Jurkat, Clone E6-1 (cell line): ENCODE measurements at regions not wholly inside any gene's neighbourhood (a gene's known extent, or its start where the extent isn't known, plus 50 kb on each side); places are given as distances from the start of the nearest gene placed in this dataset.

Source experiments
- DNase-seq: peaks from one replicate; pipeline ENCODE4 v3.0.0-alpha.2; 2011; ENCODE audit warnings: low read depth, low spot score
- H3K4me3 ChIP-seq: 2 replicates; pipeline ENCODE4 v1.5.1; 2011; ENCODE audit warnings: mild to moderate bottlenecking, low read length, control low read depth, moderate library complexity

DNA sequence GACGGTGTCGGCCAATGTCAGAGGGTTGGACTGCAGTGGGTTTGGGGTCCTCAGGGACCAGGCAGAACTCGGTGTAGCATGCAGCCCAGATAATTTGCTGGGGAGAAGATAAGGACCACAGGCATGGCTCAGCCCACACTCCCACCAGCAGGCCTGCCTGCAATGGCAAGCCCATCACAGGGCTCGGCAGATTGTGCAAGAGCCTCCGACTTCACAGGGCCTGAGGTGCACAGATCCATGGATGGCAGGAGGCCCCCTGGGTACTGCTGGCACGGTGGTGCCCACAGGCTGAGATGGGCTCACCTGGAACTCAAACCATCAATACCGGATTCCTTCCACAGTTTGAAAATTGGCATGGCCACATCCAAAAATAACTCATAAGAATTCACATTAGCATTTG is 180.3 kb downstream of the TTLL2 start:
- DNase-seq = no peak
- no peak overlapping the region for H3K4me3 ChIP-seq

DNA sequence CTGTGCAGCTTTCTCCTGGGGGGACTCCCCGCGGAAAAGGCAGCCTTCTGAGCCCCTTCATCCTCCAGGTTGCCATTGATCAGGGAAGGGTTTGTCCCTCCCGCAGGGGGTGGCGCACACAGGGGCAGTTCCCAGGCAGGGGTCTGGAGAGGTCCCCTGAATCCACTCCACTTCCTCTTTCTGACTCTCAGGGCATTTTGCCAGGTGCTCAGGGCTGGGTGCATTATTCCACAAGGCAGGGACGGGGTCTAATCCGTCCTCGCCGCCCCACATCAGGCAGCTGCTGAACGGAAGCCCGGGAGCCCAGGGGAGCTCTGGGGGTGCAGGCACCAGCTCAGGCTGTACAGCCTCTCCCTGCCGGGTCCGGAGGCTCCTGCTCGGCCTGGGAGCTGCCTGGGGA is 180.9 kb downstream of the TTLL2 start:
- DNase-seq = no peak
- H3K4me3 ChIP-seq = no peak overlapping the region

- DNase-seq = no peak
- H3K4me3 ChIP-seq = no peak overlapping the region
Measured at GRCh38 chr6:167506443-167507301, 181.8 kb downstream of the TTLL2 start.

GRCh38 chr6:167507376-167507945 is 182.6 kb downstream of the TTLL2 start:
- H3K4me3 ChIP-seq = no peak overlapping the region
- no peak for DNase-seq

GRCh38 chr6:167508919-167509852 is 184.3 kb downstream of the TTLL2 start:
- no peak for DNase-seq
- H3K4me3 ChIP-seq = no peak overlapping the region

DNA sequence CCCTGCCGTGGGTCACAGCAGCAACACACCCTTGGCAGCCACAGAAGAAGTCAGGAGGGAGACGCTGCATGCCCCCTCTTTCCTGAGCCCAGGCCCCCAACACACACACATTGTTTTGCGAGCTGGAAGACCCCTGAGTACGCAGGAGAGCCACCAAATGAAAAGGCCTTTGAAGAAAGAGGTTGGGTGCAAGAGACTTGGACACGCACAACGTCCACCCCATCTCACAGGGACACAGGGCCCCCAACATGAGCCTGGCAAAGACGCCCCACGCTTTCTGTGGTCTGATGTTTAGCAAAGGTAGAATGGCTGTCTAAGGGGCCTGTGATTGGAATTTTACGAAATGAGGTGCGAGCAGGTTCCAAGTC is 185.0 kb downstream of the TTLL2 start:
- no peak overlapping the region for H3K4me3 ChIP-seq
- no peak for DNase-seq

DNA sequence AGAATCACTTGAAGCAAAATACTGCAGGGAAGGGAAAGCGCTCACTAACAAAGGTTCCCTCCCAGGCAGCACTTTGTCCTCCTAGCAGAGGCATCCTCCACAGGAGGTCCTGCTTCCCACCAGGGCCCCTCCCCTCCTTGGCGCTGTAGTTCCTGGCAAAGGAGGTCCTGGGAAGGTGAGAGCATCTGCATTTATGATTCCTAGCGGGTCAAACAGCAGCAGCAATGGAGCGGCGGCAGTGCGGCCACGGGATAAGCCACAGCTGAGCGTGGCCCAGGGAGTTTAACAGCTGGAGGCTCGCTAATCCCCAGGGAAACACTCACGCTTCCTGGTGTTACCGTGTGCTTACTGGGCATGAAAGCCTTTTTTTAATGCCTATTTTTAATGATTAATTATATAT is 185.8 kb downstream of the TTLL2 start:
- no peak overlapping the region for H3K4me3 ChIP-seq
- no peak for DNase-seq

GRCh38 chr6:167512696-167513375 is 187.9 kb downstream of the TTLL2 start:
- no peak for DNase-seq
- no peak overlapping the region for H3K4me3 ChIP-seq

GRCh38 chr6:167513778-167514177 is 188.9 kb downstream of the TTLL2 start:
- DNase-seq = no peak

GRCh38 chr6:167514524-167514923 is 189.6 kb downstream of the TTLL2 start:
- DNase-seq = no peak
- H3K4me3 ChIP-seq = no peak overlapping the region

More at GRCh38 chr6:167513778-167514177, 188.9 kb downstream of the TTLL2 start:
- H3K4me3 ChIP-seq = no peak overlapping the region

- no peak for DNase-seq
- no peak overlapping the region for H3K4me3 ChIP-seq
Measured at GRCh38 chr6:167515873-167516507, 191.1 kb downstream of the TTLL2 start.

DNA sequence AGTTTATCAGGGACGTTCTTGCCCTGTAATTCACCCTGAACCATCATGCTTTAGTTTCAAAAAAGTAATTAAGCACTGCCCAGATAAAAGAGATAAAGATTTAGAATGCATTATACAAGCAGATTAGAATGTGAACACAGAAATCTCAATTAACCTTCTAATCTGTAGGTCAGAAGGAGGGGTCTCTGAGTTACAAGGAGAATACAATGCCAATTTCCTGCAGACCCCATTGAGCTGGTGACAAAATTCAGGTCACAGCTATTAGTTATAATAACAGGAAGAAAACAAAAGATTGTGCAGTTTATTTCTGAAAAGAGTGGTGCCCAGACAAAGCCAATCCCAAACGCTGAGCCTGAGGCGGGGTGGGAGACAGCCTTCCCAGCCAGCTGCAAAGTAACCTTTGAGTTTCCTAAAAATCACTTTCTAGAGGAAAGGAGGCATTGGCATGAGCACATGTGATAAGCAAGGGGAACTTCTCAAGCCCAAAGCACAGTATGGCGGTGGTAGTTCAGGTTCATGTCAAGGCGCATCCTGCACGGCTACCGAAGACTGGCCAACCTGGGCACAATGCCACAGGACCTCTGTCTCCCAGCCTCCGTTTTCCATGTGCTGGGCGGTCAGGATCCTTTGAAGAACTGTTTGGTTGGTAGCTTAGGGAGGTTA is 192.5 kb downstream of the TTLL2 start:
- DNase-seq = no peak
- no peak overlapping the region for H3K4me3 ChIP-seq

GRCh38 chr6:167523426-167523825 is 198.5 kb downstream of the TTLL2 start:
- DNase-seq = no peak
- H3K4me3 ChIP-seq = no peak overlapping the region

GRCh38 chr6:167524261-167525111 is 199.6 kb downstream of the TTLL2 start:
- DNase-seq = no peak
- no peak overlapping the region for H3K4me3 ChIP-seq

DNA sequence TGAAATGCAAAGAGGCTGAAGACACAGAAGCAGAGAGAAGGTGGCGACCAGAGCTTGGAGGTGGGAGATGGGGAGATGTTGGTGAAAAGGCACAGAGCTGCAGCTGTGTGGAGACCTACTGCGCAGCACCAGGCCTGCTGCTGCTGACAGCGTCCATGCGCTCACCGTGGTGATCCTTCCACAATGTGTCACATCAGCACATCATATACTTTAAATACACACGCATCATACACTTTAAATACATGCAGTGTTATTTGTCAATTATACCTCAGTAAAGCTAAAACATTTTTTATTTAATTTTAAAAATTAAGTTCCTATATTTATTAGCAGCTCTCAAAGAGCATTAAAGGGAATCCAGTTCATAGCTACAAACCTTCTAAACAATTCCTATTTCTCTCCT is 200.9 kb downstream of the TTLL2 start:
- DNase-seq = no peak
- no peak overlapping the region for H3K4me3 ChIP-seq

GRCh38 chr6:167526465-167527368 is 201.8 kb downstream of the TTLL2 start:
- H3K4me3 ChIP-seq = no peak overlapping the region
- DNase-seq = no peak

- no peak overlapping the region for H3K4me3 ChIP-seq
- DNase-seq = no peak
Measured at GRCh38 chr6:167528239-167528638, 203.4 kb downstream of the TTLL2 start.
